ENCODE measurements at regions not wholly inside any gene's neighbourhood (a gene's known extent, or its start where the extent isn't known, plus 50 kb on each side); places are given as distances from the start of the nearest gene placed in this dataset.

DNA sequence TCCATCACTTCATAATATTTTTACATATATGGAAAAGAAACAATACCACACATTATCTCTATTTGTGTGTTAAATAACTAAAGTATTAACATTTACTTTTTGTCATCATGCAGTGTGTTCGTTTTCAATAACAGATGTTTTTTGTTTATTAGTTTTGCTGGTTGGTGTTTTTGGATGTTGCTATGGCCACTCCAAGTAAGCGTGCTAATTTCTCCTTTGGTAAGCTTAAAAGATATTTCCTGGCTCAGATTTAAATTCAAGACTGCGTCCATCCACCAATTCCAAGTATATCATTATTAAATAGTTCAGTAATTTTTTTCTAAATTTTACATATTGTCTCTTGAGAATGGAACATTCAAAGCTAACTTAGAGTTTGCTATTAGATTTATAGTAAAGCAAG lies 235.4 kb upstream of the IL1RAPL1 start:
- ChIA-PET CTCF (no interaction called here), POLR2A (no interaction called here)
- TF ChIP-seq SIN3A (IDR thresholded peaks at IDR 0.05; ENCODE audit: borderline replicate concordance, insufficient read depth, low read depth, low read length) (no peak), REST (IDR thresholded peaks at IDR 0.05; ENCODE audit: insufficient read depth in 1 of 2, low read depth in 2 of 2, low read length in 1 of 2) (no peak), TCF7L2 (IDR thresholded peaks at IDR 0.05; ENCODE audit: low read depth, low read length) (no peak)
- TF ChIP-seq, protein P1, sequence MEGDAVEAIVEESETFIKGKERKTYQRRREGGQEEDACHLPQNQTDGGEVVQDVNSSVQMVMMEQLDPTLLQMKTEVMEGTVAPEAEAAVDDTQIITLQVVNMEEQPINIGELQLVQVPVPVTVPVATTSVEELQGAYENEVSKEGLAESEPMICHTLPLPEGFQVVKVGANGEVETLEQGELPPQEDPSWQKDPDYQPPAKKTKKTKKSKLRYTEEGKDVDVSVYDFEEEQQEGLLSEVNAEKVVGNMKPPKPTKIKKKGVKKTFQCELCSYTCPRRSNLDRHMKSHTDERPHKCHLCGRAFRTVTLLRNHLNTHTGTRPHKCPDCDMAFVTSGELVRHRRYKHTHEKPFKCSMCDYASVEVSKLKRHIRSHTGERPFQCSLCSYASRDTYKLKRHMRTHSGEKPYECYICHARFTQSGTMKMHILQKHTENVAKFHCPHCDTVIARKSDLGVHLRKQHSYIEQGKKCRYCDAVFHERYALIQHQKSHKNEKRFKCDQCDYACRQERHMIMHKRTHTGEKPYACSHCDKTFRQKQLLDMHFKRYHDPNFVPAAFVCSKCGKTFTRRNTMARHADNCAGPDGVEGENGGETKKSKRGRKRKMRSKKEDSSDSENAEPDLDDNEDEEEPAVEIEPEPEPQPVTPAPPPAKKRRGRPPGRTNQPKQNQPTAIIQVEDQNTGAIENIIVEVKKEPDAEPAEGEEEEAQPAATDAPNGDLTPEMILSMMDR (IDR thresholded peaks at IDR 0.05): no peak
- intact Hi-C loops (cut with micrococcal nuclease; ENCODE audit: unreplicated experiment): no loop called here
- no TSS peak for BruUV-seq (replicated peaks)
- Histone ChIP-seq H3K9me3 (ENCODE audit: control insufficient read depth, insufficient read depth, low read depth, low read length) (no peaks in the 10 kb centered on the region), H3K27ac (ENCODE audit: low read length) (no peak overlapping the region), H3K4me1 (ENCODE audit: control insufficient read depth, insufficient read depth, low read length) (no peaks in the 10 kb centered on the region), H3K4me3 (ENCODE audit: low read depth in 2 of 2, low read length in 2 of 2) (no peak overlapping the region), H3K27me3 (ENCODE audit: control insufficient read depth, insufficient read depth, low read length) (no peaks in the 10 kb centered on the region), H3K36me3 (ENCODE audit: control insufficient read depth, insufficient read depth, low read length) (no peaks in the 10 kb centered on the region)
- ATAC-seq: no peak
- in situ Hi-C loops (cut with HindIII; ENCODE audit: low pct_unique_long_range_greater_than_20kb, low sequenced_read_pairs): no loop called here
- DNase-seq (ENCODE audit: low read depth, low spot score): no peak

DNA sequence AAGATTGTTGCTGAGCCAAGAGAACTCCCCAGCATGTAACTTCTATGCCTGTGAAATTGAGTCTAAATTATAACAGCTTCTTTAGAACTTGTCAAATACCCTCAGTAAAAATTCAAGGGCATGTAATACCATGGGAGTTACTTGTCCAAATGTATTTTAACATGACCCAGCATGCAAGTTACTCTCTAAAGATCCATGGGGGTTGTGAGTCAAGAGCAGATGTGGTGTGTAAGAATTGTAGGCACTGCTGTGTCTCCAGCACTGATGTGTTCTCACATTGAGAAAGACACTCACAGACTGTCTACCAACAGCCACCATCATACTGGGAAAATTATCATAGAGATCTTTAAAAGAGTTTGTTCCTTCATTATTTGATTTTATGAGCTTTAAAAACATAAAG lies 237.4 kb upstream of the IL1RAPL1 start:
- no peaks in the 10 kb centered on the region for H3K36me3 ChIP-seq (ENCODE audit: control insufficient read depth, insufficient read depth, low read length)
- intact Hi-C loops (cut with micrococcal nuclease; ENCODE audit: unreplicated experiment): no loop called here
- no peak overlapping the region for H3K27ac ChIP-seq (ENCODE audit: low read length)
- no peak overlapping the region for H3K4me3 ChIP-seq (ENCODE audit: low read depth in 2 of 2, low read length in 2 of 2)
- no peaks in the 10 kb centered on the region for H3K27me3 ChIP-seq (ENCODE audit: control insufficient read depth, insufficient read depth, low read length)
- ATAC-seq: no peak
- no peaks in the 10 kb centered on the region for H3K9me3 ChIP-seq (ENCODE audit: control insufficient read depth, insufficient read depth, low read depth, low read length)
- in situ Hi-C loops (cut with HindIII; ENCODE audit: low pct_unique_long_range_greater_than_20kb, low sequenced_read_pairs): no loop called here
- TF ChIP-seq POLR2AphosphoS5 (IDR thresholded peaks at IDR 0.05; ENCODE audit: low read depth, low read length): no peak
- POLR2A ChIA-PET: no interaction called here
- no peaks in the 10 kb centered on the region for H3K4me1 ChIP-seq (ENCODE audit: control insufficient read depth, insufficient read depth, low read length)
- no peak for DNase-seq (ENCODE audit: low read depth, low spot score)
- CTCF ChIA-PET: no interaction called here
- BruUV-seq (replicated peaks): no TSS peak

DNA sequence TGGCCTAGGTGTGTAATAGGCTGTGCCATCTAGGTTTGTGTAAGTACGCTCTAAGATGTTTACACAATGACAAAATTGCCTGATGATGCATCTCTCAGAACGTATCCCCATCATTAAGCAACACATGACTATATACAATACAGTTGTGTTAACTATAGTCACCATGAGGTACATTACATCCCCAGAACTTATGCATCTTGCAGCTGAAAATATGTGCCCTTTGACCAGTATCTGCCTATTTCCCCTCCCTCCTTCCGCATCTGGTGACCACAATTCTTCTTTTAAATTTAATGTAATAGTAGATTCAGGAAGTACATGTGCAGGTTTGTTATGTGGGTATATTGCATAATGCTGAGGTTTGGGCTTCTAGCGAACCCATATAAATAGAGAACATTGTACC lies 239.8 kb upstream of the IL1RAPL1 start:
- no peaks in the 10 kb centered on the region for H3K36me3 ChIP-seq (ENCODE audit: control insufficient read depth, insufficient read depth, low read length)
- TF ChIP-seq TCF7L2 (IDR thresholded peaks at IDR 0.05; ENCODE audit: low read depth, low read length): no peak
- TF ChIP-seq SIN3A (IDR thresholded peaks at IDR 0.05; ENCODE audit: borderline replicate concordance, insufficient read depth, low read depth, low read length): no peak
- no peak for TF ChIP-seq REST (IDR thresholded peaks at IDR 0.05; ENCODE audit: insufficient read depth in 1 of 2, low read depth in 2 of 2, low read length in 1 of 2)
- TF ChIP-seq, protein P1 (IDR thresholded peaks at IDR 0.05): no peak
- no peak for TF ChIP-seq POLR2AphosphoS5 (IDR thresholded peaks at IDR 0.05; ENCODE audit: low read depth, low read length)
- H3K4me3 ChIP-seq (ENCODE audit: low read depth in 2 of 2, low read length in 2 of 2): no peak overlapping the region
- no peak for DNase-seq (ENCODE audit: low read depth, low spot score)
- in situ Hi-C loops (cut with HindIII; ENCODE audit: low pct_unique_long_range_greater_than_20kb, low sequenced_read_pairs): no loop called here
- ChIA-PET CTCF (no interaction called here), POLR2A (no interaction called here)
- no peak overlapping the region for H3K27ac ChIP-seq (ENCODE audit: low read length)
- ATAC-seq: no peak
- no TSS peak for BruUV-seq (replicated peaks)
- intact Hi-C loops (cut with micrococcal nuclease; ENCODE audit: unreplicated experiment): no loop called here
- H3K9me3 ChIP-seq (ENCODE audit: control insufficient read depth, insufficient read depth, low read depth, low read length): no peaks in the 10 kb centered on the region
- H3K4me1 ChIP-seq (ENCODE audit: control insufficient read depth, insufficient read depth, low read length): no peaks in the 10 kb centered on the region
- H3K27me3 ChIP-seq (ENCODE audit: control insufficient read depth, insufficient read depth, low read length): no peaks in the 10 kb centered on the region

All from Panc1 (cell line).